Astrocyte (in vitro differentiated cells and primary cell): ENCODE measurements at regions not wholly inside any gene's neighbourhood (a gene's known extent, or its start where the extent isn't known, plus 50 kb on each side); places are given as distances from the start of the nearest gene placed in this dataset.

ENCODE experiments used
- EZH2 ChIP-seq: IDR thresholded peaks from 2 replicates; pipeline ENCODE4 v1.6.1; 2012; ENCODE audit warnings: mild to moderate bottlenecking, low read length, inconsistent platforms; ENCODE audit not compliant: insufficient read depth
- TF ChIP-seq, protein P1 (sequence below): IDR thresholded peaks from 2 replicates; pipeline ENCODE4 v1.5.1; 2011; ENCODE audit warnings: low read depth, mild to moderate bottlenecking, inconsistent platforms, low read length, moderate library complexity; ENCODE audit not compliant: insufficient read depth

DNA sequence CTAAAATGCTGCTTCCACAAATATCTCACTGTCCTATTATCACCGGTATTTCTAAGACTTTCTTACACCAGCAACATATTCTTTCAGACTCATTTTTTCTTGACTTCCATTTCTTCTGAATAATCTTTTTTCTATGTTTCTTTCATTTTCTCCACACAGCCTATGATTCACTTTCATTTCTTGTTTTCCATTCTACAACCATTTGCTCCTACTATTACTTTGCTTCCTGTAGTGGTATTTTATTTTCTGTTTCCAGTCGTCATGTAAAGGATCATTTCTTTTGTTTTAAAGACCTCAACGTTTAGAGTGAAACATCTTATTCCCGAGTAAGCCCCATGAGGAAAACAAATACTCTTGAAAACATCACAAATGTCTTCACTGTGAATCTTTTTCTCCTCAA lies 182.2 kb upstream of the MDGA2 start:
- TF ChIP-seq, protein P1, sequence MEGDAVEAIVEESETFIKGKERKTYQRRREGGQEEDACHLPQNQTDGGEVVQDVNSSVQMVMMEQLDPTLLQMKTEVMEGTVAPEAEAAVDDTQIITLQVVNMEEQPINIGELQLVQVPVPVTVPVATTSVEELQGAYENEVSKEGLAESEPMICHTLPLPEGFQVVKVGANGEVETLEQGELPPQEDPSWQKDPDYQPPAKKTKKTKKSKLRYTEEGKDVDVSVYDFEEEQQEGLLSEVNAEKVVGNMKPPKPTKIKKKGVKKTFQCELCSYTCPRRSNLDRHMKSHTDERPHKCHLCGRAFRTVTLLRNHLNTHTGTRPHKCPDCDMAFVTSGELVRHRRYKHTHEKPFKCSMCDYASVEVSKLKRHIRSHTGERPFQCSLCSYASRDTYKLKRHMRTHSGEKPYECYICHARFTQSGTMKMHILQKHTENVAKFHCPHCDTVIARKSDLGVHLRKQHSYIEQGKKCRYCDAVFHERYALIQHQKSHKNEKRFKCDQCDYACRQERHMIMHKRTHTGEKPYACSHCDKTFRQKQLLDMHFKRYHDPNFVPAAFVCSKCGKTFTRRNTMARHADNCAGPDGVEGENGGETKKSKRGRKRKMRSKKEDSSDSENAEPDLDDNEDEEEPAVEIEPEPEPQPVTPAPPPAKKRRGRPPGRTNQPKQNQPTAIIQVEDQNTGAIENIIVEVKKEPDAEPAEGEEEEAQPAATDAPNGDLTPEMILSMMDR = no peak
- no peak for TF ChIP-seq EZH2
